ENCODE measurements at regions not wholly inside any gene's neighbourhood (a gene's known extent, or its start where the extent isn't known, plus 50 kb on each side); places are given as distances from the start of the nearest gene placed in this dataset.

DNA sequence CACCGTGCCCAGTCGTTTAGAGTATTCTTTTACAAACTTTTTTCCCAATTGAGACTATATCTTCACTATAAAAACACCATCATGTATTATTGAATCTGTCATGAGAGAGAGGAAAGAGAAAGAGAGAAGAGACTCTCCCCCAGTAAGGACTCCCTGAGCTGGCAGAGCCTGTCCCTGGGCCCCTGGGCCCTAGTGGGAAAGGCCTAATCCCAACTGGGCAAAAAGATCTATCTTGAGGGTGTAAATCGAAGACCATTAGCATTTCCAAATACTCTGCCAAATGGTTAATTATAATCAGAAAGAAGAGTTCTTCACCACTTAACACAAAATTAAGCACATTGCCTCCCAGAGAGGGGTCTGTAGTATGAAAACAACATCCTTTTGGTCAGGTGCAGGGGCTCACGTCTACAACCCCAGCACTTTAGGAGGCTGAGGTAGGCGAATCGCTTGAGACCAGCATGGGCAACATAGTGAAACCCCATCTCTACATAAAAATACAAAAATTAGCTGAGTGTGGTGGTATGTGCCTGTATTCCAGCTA is 108.2 kb downstream of the SKIDA1 start:
- Histone ChIP-seq H3K9ac (ENCODE audit: control insufficient read depth, insufficient read depth, low read length) (no peak overlapping the region), H3K27me3 (replicated peaks in 1 of 2; ENCODE audit: control insufficient read depth in 2 of 2, insufficient read depth in 2 of 2, low read length in 1 of 2) (no peaks in the 10 kb centered on the region), H3K4me2 (ENCODE audit: control insufficient read depth, insufficient read depth) (no peak overlapping the region), H4K20me1 (ENCODE audit: control insufficient read depth, insufficient read depth) (no peaks in the 10 kb centered on the region), H3K4me3 (no peak overlapping the region), H3K27ac (ENCODE audit: control insufficient read depth, insufficient read depth) (no peak overlapping the region), H2AFZ (ENCODE audit: control insufficient read depth, low read depth, low read length) (no peak overlapping the region), H3K4me1 (ENCODE audit: control insufficient read depth, insufficient read depth, low read length) (no peaks in the 10 kb centered on the region), H3K36me3 (ENCODE audit: control insufficient read depth in 2 of 2, insufficient read depth in 2 of 2, low read length in 1 of 2) (no peaks in the 10 kb centered on the region), H3K9me3 (replicated peaks; ENCODE audit: control insufficient read depth, insufficient read depth, low read length) (no peaks in the 10 kb centered on the region), H3K79me2 (ENCODE audit: control insufficient read depth, insufficient read depth, low read length) (no peaks in the 10 kb centered on the region)
- DNase-seq (ENCODE audit: low read depth, low spot score) = no peak
- SMC1A ChIA-PET (ENCODE audit: uncharacterized antibody, unreplicated experiment) = no interaction called here
- in situ Hi-C loops (cut with MboI) (no loop called here), intact Hi-C loops (cut with micrococcal nuclease; ENCODE audit: unreplicated experiment) (no loop called here)
- WGBS (ENCODE audit: insufficient coverage, insufficient replicate concordance, low lambda C conversion rate, missing lambda C conversion rate) = 30% methylated on average over 6 of the region's 6 CpGs
- no TSS peak for BruUV-seq (replicated peaks)
- FAIRE-seq = no peak
- CTCF ChIA-PET = interaction anchor here (0.7 kb wide), 1 partner anchor 25 kb away, joined by 3 read pairs; no protein-coding TSS in a partner anchor
- RAD21 ChIA-PET (ENCODE audit: unreplicated experiment) = no interaction called here
- ATAC-seq = no peak
- TF ChIP-seq ZNF274 (IDR thresholded peaks at IDR 0.05; ENCODE audit: insufficient read depth, insufficient read length) (no peak), PML (IDR thresholded peaks at IDR 0.05; ENCODE audit: low read length) (no peak), CBX5 (IDR thresholded peaks at IDR 0.05; ENCODE audit: low read depth) (no peak), BHLHE40 (IDR thresholded peaks at IDR 0.05; ENCODE audit: borderline replicate concordance in 1 of 2, low read depth in 2 of 2, low read length in 1 of 2) (no peak), RFX5 (IDR thresholded peaks at IDR 0.05; ENCODE audit: low read depth, low read length) (no peak), NR2C1 (IDR thresholded peaks at IDR 0.05) (no peak), ASH2L (IDR thresholded peaks at IDR 0.05; ENCODE audit: borderline replicate concordance, low read depth) (no peak), MAX (IDR thresholded peaks at IDR 0.05; ENCODE audit: low read depth, low read length) (no peak), SMARCA5 (IDR thresholded peaks at IDR 0.05) (no peak), ZNF217 (IDR thresholded peaks at IDR 0.05) (no peak)
- TF ChIP-seq, protein P1, sequence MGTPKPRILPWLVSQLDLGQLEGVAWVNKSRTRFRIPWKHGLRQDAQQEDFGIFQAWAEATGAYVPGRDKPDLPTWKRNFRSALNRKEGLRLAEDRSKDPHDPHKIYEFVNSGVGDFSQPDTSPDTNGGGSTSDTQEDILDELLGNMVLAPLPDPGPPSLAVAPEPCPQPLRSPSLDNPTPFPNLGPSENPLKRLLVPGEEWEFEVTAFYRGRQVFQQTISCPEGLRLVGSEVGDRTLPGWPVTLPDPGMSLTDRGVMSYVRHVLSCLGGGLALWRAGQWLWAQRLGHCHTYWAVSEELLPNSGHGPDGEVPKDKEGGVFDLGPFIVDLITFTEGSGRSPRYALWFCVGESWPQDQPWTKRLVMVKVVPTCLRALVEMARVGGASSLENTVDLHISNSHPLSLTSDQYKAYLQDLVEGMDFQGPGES (IDR thresholded peaks at IDR 0.05) = no peak
- TF ChIP-seq, protein P2, sequence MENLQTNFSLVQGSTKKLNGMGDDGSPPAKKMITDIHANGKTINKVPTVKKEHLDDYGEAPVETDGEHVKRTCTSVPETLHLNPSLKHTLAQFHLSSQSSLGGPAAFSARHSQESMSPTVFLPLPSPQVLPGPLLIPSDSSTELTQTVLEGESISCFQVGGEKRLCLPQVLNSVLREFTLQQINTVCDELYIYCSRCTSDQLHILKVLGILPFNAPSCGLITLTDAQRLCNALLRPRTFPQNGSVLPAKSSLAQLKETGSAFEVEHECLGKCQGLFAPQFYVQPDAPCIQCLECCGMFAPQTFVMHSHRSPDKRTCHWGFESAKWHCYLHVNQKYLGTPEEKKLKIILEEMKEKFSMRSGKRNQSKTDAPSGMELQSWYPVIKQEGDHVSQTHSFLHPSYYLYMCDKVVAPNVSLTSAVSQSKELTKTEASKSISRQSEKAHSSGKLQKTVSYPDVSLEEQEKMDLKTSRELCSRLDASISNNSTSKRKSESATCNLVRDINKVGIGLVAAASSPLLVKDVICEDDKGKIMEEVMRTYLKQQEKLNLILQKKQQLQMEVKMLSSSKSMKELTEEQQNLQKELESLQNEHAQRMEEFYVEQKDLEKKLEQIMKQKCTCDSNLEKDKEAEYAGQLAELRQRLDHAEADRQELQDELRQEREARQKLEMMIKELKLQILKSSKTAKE (IDR thresholded peaks at IDR 0.05; ENCODE audit: low read depth, poor library complexity, severe bottlenecking) = no peak
- POLR2A ChIA-PET = no interaction called here
